ENCODE measurements at regions not wholly inside any gene's neighbourhood (a gene's known extent, or its start where the extent isn't known, plus 50 kb on each side); places are given as distances from the start of the nearest gene placed in this dataset.

DNA sequence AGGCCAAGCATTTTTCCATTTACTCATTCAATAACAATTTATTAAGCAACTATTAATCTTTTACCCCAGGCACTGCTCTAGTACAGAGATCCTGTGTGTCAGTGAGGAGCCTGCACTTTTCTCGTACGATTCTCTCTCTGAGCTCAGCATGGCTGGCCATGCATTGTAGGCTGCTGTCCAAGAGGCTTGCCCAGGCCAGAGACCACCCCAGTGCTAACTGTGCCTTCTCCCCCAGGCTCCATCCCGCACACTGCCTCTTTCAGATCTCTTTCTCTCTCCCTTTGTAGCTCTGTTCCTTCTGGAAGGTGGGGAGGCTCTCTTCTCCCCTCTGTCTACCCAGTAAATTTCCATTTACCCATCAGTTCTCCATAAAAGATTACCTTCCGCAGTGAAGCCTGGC lies 101.0 kb upstream of the IKZF1 start:
- Mint-ChIP-seq H3K9me3 (ENCODE audit: unreplicated experiment) (no peaks in the 10 kb centered on the region), H3K36me3 (ENCODE audit: insufficient read depth, unreplicated experiment) (peaks cover 3% of the 10 kb centered on the region), H3K27ac (ENCODE audit: low read depth, unreplicated experiment) (no peak overlapping the region), H3K27me3 (ENCODE audit: insufficient read depth, unreplicated experiment) (peaks cover 62% of the 10 kb centered on the region), H3K4me1 (ENCODE audit: insufficient read depth, unreplicated experiment) (no peaks in the 10 kb centered on the region), H3K4me3 (ENCODE audit: unreplicated experiment) (no peak overlapping the region)
- ChIA-PET POLR2A (no interaction called here), CTCF (interaction anchor here (0.6 to 7.1 kb wide), 8 partner anchors 12 to 957 kb away, joined by 3 to 214 read pairs (median 4); no protein-coding TSS in a partner anchor)
- BruUV-seq (replicated peaks): no TSS peak
- intact Hi-C loops (cut with micrococcal nuclease): no loop called here
- TF ChIP-seq, protein P1, sequence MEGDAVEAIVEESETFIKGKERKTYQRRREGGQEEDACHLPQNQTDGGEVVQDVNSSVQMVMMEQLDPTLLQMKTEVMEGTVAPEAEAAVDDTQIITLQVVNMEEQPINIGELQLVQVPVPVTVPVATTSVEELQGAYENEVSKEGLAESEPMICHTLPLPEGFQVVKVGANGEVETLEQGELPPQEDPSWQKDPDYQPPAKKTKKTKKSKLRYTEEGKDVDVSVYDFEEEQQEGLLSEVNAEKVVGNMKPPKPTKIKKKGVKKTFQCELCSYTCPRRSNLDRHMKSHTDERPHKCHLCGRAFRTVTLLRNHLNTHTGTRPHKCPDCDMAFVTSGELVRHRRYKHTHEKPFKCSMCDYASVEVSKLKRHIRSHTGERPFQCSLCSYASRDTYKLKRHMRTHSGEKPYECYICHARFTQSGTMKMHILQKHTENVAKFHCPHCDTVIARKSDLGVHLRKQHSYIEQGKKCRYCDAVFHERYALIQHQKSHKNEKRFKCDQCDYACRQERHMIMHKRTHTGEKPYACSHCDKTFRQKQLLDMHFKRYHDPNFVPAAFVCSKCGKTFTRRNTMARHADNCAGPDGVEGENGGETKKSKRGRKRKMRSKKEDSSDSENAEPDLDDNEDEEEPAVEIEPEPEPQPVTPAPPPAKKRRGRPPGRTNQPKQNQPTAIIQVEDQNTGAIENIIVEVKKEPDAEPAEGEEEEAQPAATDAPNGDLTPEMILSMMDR (IDR thresholded peaks at IDR 0.05; ENCODE audit: unreplicated experiment): no peak
- no peak for DNase-seq (ENCODE audit: unreplicated experiment)

DNA sequence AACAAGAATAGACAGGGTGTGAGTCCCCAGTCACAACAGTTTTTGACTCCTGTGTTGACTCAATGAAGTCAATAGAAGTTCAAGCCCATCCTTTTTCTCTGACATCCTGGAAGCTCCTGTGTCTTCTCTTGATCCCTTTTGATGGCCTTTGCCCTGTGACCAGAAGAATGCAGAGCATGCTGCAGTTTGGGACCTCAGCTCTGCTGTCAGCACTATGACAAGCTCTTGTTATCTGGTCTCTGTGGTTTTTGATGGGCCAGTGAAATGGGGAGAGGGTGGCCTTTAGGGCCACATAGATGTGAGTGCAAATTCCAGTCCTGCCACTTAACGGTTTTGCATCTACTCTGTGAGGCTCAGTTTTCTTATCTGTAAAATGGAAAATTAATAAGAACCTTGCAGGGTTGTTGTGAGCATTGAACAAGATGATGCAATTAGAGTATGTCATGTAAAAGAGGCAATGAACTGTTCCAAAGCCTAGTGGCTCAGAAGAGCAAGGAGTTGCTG lies 102.4 kb upstream of the IKZF1 start:
- intact Hi-C loops (cut with micrococcal nuclease): no loop called here
- no peak for DNase-seq (ENCODE audit: unreplicated experiment)
- TF ChIP-seq, protein P1 (IDR thresholded peaks at IDR 0.05; ENCODE audit: unreplicated experiment): no peak
- Mint-ChIP-seq H3K9me3 (ENCODE audit: unreplicated experiment) (no peaks in the 10 kb centered on the region), H3K4me1 (ENCODE audit: insufficient read depth, unreplicated experiment) (no peaks in the 10 kb centered on the region), H3K4me3 (ENCODE audit: unreplicated experiment) (no peak overlapping the region), H3K27me3 (ENCODE audit: insufficient read depth, unreplicated experiment) (peaks cover 63% of the 10 kb centered on the region), H3K36me3 (ENCODE audit: insufficient read depth, unreplicated experiment) (no peaks in the 10 kb centered on the region), H3K27ac (ENCODE audit: low read depth, unreplicated experiment) (no peak overlapping the region)
- no TSS peak for BruUV-seq (replicated peaks)
- CTCF ChIA-PET: interaction anchor here (0.8 to 7.1 kb wide), 5 partner anchors 11 to 477 kb away, joined by 3 to 214 read pairs (median 3); no protein-coding TSS in a partner anchor
- POLR2A ChIA-PET: interaction anchor here (0.5 kb wide), 1 partner anchor 434 kb away, joined by 3 read pairs; no protein-coding TSS in a partner anchor

DNA sequence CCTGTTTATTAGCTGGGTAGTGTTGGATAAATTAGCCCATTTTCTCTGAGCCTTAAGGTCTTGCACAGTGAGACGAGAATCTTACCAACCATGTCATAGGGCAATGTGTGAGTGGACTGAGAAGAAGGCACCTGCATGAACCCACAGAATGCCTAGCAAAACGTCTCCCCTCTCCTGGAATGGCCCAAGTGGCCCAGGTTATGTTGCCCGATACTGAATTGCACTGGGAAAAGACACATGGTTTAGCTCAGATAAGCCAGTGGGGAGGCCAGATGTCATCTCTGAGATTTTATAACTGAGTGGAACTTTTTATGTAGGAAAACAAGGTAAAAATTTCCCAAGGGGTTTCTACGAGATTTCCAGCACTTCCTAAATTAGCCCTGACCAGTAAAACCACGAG lies 104.7 kb upstream of the IKZF1 start:
- Mint-ChIP-seq H3K27ac (ENCODE audit: low read depth, unreplicated experiment) (no peak overlapping the region), H3K36me3 (ENCODE audit: insufficient read depth, unreplicated experiment) (no peaks in the 10 kb centered on the region), H3K27me3 (ENCODE audit: insufficient read depth, unreplicated experiment) (peaks cover 60% of the 10 kb centered on the region), H3K9me3 (ENCODE audit: unreplicated experiment) (no peaks in the 10 kb centered on the region), H3K4me3 (ENCODE audit: unreplicated experiment) (no peak overlapping the region), H3K4me1 (ENCODE audit: insufficient read depth, unreplicated experiment) (no peaks in the 10 kb centered on the region)
- intact Hi-C loops (cut with micrococcal nuclease): no loop called here
- ChIA-PET CTCF (interaction anchor here (0.5 to 1.1 kb wide), 4 partner anchors 13 to 480 kb away, joined by 3 to 5 read pairs (median 4); no protein-coding TSS in a partner anchor), POLR2A (no interaction called here)
- TF ChIP-seq, protein P1 (IDR thresholded peaks at IDR 0.05; ENCODE audit: unreplicated experiment): no peak
- no TSS peak for BruUV-seq (replicated peaks)
- no peak for DNase-seq (ENCODE audit: unreplicated experiment)

DNA sequence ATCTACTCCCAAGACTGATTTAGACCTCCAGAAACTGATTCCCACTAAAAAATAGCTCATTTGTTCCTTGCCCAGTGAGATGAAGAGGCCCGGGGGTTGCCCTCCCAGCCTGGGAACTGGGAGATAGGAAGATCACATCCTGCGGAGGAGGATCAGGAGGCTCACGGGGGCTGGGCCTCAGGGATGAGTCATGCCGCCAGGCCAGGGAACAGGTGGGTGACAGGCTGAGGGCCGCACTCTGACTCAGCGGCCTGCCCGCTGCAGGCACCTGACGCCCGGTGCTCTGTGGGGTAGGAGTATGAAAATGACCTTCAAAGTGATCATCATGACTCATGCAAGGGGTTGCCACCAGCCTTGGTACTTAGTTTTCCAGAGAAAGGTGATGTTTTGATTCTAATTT lies 104.5 kb upstream of the ZPBP start:
- H3K27me3 Mint-ChIP-seq (ENCODE audit: insufficient read depth, unreplicated experiment): peaks cover 64% of the 10 kb centered on the region
- ChIA-PET CTCF (interaction anchor here (0.7 to 1.9 kb wide), 6 partner anchors 8 to 965 kb away, joined by 3 to 9 read pairs (median 4); no protein-coding TSS in a partner anchor), POLR2A (no interaction called here)
- no peak overlapping the region for H3K27ac Mint-ChIP-seq (ENCODE audit: low read depth, unreplicated experiment)
- TF ChIP-seq, protein P1 (IDR thresholded peaks at IDR 0.05; ENCODE audit: unreplicated experiment): no peak
- H3K9me3 Mint-ChIP-seq (ENCODE audit: unreplicated experiment): no peaks in the 10 kb centered on the region
- H3K36me3 Mint-ChIP-seq (ENCODE audit: insufficient read depth, unreplicated experiment): no peaks in the 10 kb centered on the region
- DNase-seq (ENCODE audit: unreplicated experiment): peak; percentile 74
- intact Hi-C loops (cut with micrococcal nuclease): no loop called here
- H3K4me3 Mint-ChIP-seq (ENCODE audit: unreplicated experiment): no peak overlapping the region
- H3K4me1 Mint-ChIP-seq (ENCODE audit: insufficient read depth, unreplicated experiment): no peaks in the 10 kb centered on the region
- BruUV-seq (replicated peaks): no TSS peak

Measured in MCF 10A (cell line).